Stomach smooth muscle (tissue), 2 donors: ENCODE measurements at regions not wholly inside any gene's neighbourhood (a gene's known extent, or its start where the extent isn't known, plus 50 kb on each side); places are given as distances from the start of the nearest gene placed in this dataset.

Experiments
- H3K27ac ChIP-seq: one replicate; pipeline ENCODE4 v1.7.0; 2013; ENCODE audit warnings: mild to moderate bottlenecking, low read length, inconsistent platforms
- H3K27me3 ChIP-seq, 2 donors: one replicate each; pipeline ENCODE4 v1.7.0; 2013; ENCODE audit warnings: low read length in 2 of 2; ENCODE audit not compliant: insufficient read depth in 2 of 2, control insufficient read depth in 1 of 2
- H3K36me3 ChIP-seq, 2 donors: one replicate each; pipeline ENCODE4 v1.7.0; 2013; ENCODE audit warnings: low read length in 2 of 2; ENCODE audit not compliant: control insufficient read depth in 2 of 2, insufficient read depth in 2 of 2
- H3K4me1 ChIP-seq: one replicate; pipeline ENCODE4 v1.7.0; 2013; ENCODE audit warnings: low read length; ENCODE audit not compliant: control insufficient read depth, insufficient read depth
- H3K4me3 ChIP-seq, 2 donors: one replicate each; pipeline ENCODE4 v1.7.0; 2013; ENCODE audit warnings: low read length in 2 of 2
- H3K9ac ChIP-seq, 2 donors: one replicate each; pipeline ENCODE4 v1.7.0; 2013; ENCODE audit warnings: low read length in 2 of 2, mild to moderate bottlenecking in 1 of 2
- H3K9me3 ChIP-seq, 2 donors: one replicate each; pipeline ENCODE4 v1.7.0; 2013; ENCODE audit warnings: low read length in 2 of 2; ENCODE audit not compliant: control insufficient read depth in 2 of 2
- donor health status: healthy.
- donor health status: Pancreatic carcinoma.

- Histone ChIP-seq H3K4me3 (no peak overlapping the region), H3K27me3 (no peaks in the 10 kb centered on the region), H3K36me3 (no peaks in the 10 kb centered on the region), H3K9me3 (no peaks in the 10 kb centered on the region), H3K9ac (no peak overlapping the region), H3K27ac (no peak overlapping the region), H3K4me1 (no peaks in the 10 kb centered on the region)
These were observed 2731.9 kb downstream of the ARAP2 start for GRCh38 chr4:33512397-33512796.

GRCh38 chr4:33518856-33519255 lies 2725.5 kb downstream of the ARAP2 start:
- Histone ChIP-seq H3K36me3 (no peaks in the 10 kb centered on the region), H3K27me3 (no peaks in the 10 kb centered on the region), H3K9ac (no peak overlapping the region), H3K9me3 (no peaks in the 10 kb centered on the region), H3K4me1 (no peaks in the 10 kb centered on the region), H3K4me3 (no peak overlapping the region), H3K27ac (no peak overlapping the region)

- no peak overlapping the region for H3K27ac ChIP-seq
These were observed 2711.5 kb downstream of the ARAP2 start for GRCh38 chr4:33532821-33533220.

DNA sequence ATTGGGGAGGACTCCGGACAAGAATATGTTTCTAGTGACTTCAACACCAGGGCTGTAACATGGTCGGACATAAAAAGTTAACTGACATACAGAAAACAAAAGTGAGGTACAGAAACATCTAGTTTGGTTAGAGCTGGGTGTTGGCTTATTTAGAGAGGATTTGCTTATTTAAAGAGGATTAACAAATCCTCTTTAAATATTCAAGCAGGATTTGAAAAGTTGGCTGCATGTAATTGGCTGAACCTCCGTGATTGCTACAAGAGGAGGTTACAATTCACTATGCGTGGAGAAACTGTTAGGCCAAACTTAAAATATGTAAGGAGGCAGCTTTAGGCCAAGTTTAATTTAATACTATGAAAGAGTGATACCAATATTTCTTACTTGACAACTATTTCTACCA lies 2707.4 kb downstream of the ARAP2 start:
- Histone ChIP-seq H3K4me1 (no peaks in the 10 kb centered on the region), H3K9me3 (no peaks in the 10 kb centered on the region), H3K9ac (no peak overlapping the region), H3K36me3 (no peaks in the 10 kb centered on the region), H3K27me3 (no peaks in the 10 kb centered on the region), H3K27ac (no peak overlapping the region), H3K4me3 (no peak overlapping the region)

More at GRCh38 chr4:33532821-33533220, 2711.5 kb downstream of the ARAP2 start:
- Histone ChIP-seq H3K9ac (no peak overlapping the region), H3K27me3 (no peaks in the 10 kb centered on the region), H3K4me1 (no peaks in the 10 kb centered on the region), H3K4me3 (no peak overlapping the region), H3K36me3 (no peaks in the 10 kb centered on the region), H3K9me3 (no peaks in the 10 kb centered on the region)

GRCh38 chr4:33537527-33537926 lies 2706.8 kb downstream of the ARAP2 start:
- Histone ChIP-seq H3K4me1 (no peaks in the 10 kb centered on the region), H3K4me3 (no peak overlapping the region), H3K27ac (no peak overlapping the region), H3K9ac (no peak overlapping the region), H3K9me3 (no peaks in the 10 kb centered on the region), H3K27me3 (no peaks in the 10 kb centered on the region), H3K36me3 (no peaks in the 10 kb centered on the region)

DNA sequence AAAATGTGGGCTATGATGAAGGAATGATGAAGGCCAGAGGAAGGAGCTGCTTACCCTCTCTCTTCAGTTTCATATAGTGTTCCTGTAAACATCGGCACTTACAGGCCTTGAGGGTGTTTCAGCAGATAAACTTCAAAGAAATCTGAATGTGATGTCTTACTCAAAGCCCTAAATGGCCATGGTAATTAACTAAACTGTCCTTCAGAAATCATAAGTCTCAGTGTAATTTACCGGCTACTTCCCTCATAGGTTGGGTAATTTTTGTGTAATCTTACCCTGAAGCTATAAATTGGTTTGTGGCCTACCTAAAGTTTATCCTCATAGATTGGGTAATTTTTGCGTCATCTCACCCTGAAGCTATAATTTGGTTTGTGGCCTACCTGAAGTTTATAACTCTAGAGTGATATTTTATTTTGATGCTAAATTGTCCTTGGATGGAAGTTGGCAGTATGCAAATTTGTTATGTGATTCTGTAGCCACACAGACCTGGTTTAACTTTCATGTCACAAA lies 2700.3 kb downstream of the ARAP2 start:
- no peak overlapping the region for H3K27ac ChIP-seq
- no peak overlapping the region for H3K4me3 ChIP-seq
- H3K4me1 ChIP-seq = no peaks in the 10 kb centered on the region
- H3K9me3 ChIP-seq = peaks cover 0 to 5% of the 10 kb centered on the region in 2 donors
- no peaks in the 10 kb centered on the region for H3K36me3 ChIP-seq
- H3K27me3 ChIP-seq = no peaks in the 10 kb centered on the region
- no peak overlapping the region for H3K9ac ChIP-seq

DNA sequence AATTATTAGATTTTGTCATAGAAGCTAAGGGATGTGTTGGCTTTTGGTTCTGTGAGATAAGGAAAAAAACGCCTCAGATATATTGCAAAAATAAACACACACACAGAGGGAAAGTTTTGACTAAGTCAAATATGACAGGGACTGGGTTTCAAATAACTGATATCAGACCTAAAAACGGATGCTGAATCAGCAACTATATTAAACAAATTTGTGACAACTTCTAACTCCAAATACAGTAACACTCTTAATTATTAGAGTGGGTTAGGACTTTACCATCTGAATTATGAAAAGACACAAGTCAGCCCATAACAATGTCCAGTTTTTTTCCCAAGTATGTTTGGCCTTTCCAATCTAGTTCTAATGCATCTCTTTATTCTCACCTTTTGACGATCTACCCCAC lies 2693.1 kb downstream of the ARAP2 start:
- no peak overlapping the region for H3K27ac ChIP-seq
- no peaks in the 10 kb centered on the region for H3K27me3 ChIP-seq
- no peaks in the 10 kb centered on the region for H3K9me3 ChIP-seq
- H3K4me3 ChIP-seq = no peak overlapping the region
- no peaks in the 10 kb centered on the region for H3K36me3 ChIP-seq
- H3K9ac ChIP-seq = no peak overlapping the region
- H3K4me1 ChIP-seq = no peaks in the 10 kb centered on the region

- Histone ChIP-seq H3K4me3 (no peak overlapping the region), H3K9me3 (no peaks in the 10 kb centered on the region), H3K36me3 (no peaks in the 10 kb centered on the region)
These were observed 2683.1 kb downstream of the ARAP2 start for GRCh38 chr4:33561259-33561658.

DNA sequence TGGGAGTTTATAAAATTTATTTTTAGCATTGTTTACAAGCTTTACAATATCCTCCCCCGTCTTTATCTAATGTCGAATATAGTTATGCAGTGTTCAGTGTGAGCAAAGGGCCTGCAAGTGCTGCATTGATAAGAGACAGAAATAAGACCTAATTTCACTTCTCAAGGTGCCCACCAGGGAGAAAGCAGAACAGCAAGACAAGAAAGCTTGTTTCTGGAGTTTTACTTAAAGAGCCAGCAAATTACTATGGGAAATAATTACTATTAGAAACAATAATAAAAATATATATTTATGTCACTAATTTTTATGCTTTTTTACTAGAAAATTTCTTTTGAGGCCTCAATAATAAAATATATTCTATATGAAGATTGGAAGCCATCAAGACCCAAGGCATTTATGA lies 2677.7 kb downstream of the ARAP2 start:
- no peaks in the 10 kb centered on the region for H3K9me3 ChIP-seq
- no peaks in the 10 kb centered on the region for H3K4me1 ChIP-seq
- H3K27ac ChIP-seq = no peak overlapping the region
- H3K9ac ChIP-seq = no peak overlapping the region
- no peaks in the 10 kb centered on the region for H3K27me3 ChIP-seq
- no peaks in the 10 kb centered on the region for H3K36me3 ChIP-seq
- no peak overlapping the region for H3K4me3 ChIP-seq

More at GRCh38 chr4:33561259-33561658, 2683.1 kb downstream of the ARAP2 start:
- H3K27ac ChIP-seq = no peak overlapping the region
- no peaks in the 10 kb centered on the region for H3K27me3 ChIP-seq
- H3K4me1 ChIP-seq = no peaks in the 10 kb centered on the region
- no peak overlapping the region for H3K9ac ChIP-seq

DNA sequence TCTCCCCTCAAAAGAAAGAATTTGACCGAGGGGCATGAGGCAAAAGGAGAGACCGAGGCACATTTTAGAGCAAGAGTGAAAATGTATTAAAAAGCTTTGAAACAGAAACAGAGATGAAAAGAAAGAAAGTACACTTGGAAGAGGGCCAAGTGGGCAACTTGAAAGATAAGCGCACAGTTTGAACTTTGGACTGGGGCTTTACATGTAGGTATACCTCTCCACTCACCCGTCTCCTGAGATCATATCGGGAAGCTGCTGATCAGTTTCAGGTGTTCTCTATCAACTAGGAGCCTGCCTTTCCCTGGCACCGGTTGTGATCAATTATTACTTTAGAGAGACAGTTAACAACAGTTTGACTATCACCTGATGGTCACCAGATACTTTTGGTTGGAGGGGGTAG lies 2666.5 kb downstream of the ARAP2 start:
- Histone ChIP-seq H3K36me3 (no peaks in the 10 kb centered on the region), H3K9me3 (no peaks in the 10 kb centered on the region), H3K4me3 (no peak overlapping the region), H3K4me1 (no peaks in the 10 kb centered on the region), H3K27me3 (no peaks in the 10 kb centered on the region), H3K27ac (no peak overlapping the region), H3K9ac (no peak overlapping the region)

- H3K9me3 ChIP-seq = no peaks in the 10 kb centered on the region
- no peak overlapping the region for H3K9ac ChIP-seq
- no peaks in the 10 kb centered on the region for H3K36me3 ChIP-seq
- no peaks in the 10 kb centered on the region for H3K27me3 ChIP-seq
- no peaks in the 10 kb centered on the region for H3K4me1 ChIP-seq
- H3K4me3 ChIP-seq = no peak overlapping the region
- H3K27ac ChIP-seq = no peak overlapping the region
These were observed 2664.4 kb downstream of the ARAP2 start for GRCh38 chr4:33579951-33580350.
